ENCODE measurements at regions not wholly inside any gene's neighbourhood (a gene's known extent, or its start where the extent isn't known, plus 50 kb on each side); places are given as distances from the start of the nearest gene placed in this dataset.
A peak's percentile ranks its signal among the peaks of the same experiment; 100 is the strongest.

- H3K36me3 ChIP-seq (ENCODE audit: control insufficient read depth in 3 of 3, insufficient read depth in 2 of 3, low read depth in 1 of 3, low read length in 3 of 3), result no peaks in the 10 kb centered on the region
- H3K27ac ChIP-seq (ENCODE audit: low read depth in 1 of 3, low read length in 2 of 3), result no peak overlapping the region
- no peaks in the 10 kb centered on the region for H3K9me3 ChIP-seq (ENCODE audit: control insufficient read depth in 2 of 2, insufficient read depth in 1 of 2, low read depth in 1 of 2, low read length in 1 of 2)
- H3K27me3 ChIP-seq (ENCODE audit: control insufficient read depth in 3 of 3, insufficient read depth in 3 of 3, low read length in 3 of 3), result no peaks in the 10 kb centered on the region
- DNase-seq (no peak), FAIRE-seq (no peak)
- WGBS, 3 donors, result 90 to 93% (median 92%) methylated on average over 2 of the region's 2 CpGs
- no peak overlapping the region for H3K4me3 ChIP-seq (ENCODE audit: low read depth in 1 of 3, low read length in 3 of 3)
- no peaks in the 10 kb centered on the region for H3K4me1 ChIP-seq (ENCODE audit: control insufficient read depth in 3 of 3, insufficient read depth in 2 of 3, low read depth in 1 of 3, low read length in 2 of 3)
Measured at GRCh38 chr13:90389537-90389936, 958.0 kb upstream of the MIR17HG start.

GRCh38 chr13:90393408-90393807 is 954.1 kb upstream of the MIR17HG start:
- no peaks in the 10 kb centered on the region for H3K9me3 ChIP-seq (ENCODE audit: control insufficient read depth in 2 of 2, insufficient read depth in 1 of 2, low read depth in 1 of 2, low read length in 1 of 2)
- H3K27ac ChIP-seq (ENCODE audit: low read depth in 1 of 3, low read length in 2 of 3), result no peak overlapping the region
- FAIRE-seq, result peak; percentile 65
- no peaks in the 10 kb centered on the region for H3K27me3 ChIP-seq (ENCODE audit: control insufficient read depth in 3 of 3, insufficient read depth in 3 of 3, low read length in 3 of 3)
- H3K4me3 ChIP-seq (ENCODE audit: low read depth in 1 of 3, low read length in 3 of 3), result no peak overlapping the region
- DNase-seq, result no peak
- no peaks in the 10 kb centered on the region for H3K36me3 ChIP-seq (ENCODE audit: control insufficient read depth in 3 of 3, insufficient read depth in 2 of 3, low read depth in 1 of 3, low read length in 3 of 3)
- H3K4me1 ChIP-seq (ENCODE audit: control insufficient read depth in 3 of 3, insufficient read depth in 2 of 3, low read depth in 1 of 3, low read length in 2 of 3), result no peaks in the 10 kb centered on the region

GRCh38 chr13:90395348-90395747 is 952.1 kb upstream of the MIR17HG start:
- Histone ChIP-seq H3K4me3 (ENCODE audit: low read depth in 1 of 3, low read length in 3 of 3) (no peak overlapping the region), H3K36me3 (ENCODE audit: control insufficient read depth in 3 of 3, insufficient read depth in 2 of 3, low read depth in 1 of 3, low read length in 3 of 3) (no peaks in the 10 kb centered on the region), H3K27ac (ENCODE audit: low read depth in 1 of 3, low read length in 2 of 3) (no peak overlapping the region), H3K27me3 (ENCODE audit: control insufficient read depth in 3 of 3, insufficient read depth in 3 of 3, low read length in 3 of 3) (no peaks in the 10 kb centered on the region), H3K4me1 (ENCODE audit: control insufficient read depth in 3 of 3, insufficient read depth in 2 of 3, low read depth in 1 of 3, low read length in 2 of 3) (no peaks in the 10 kb centered on the region), H3K9me3 (ENCODE audit: control insufficient read depth in 2 of 2, insufficient read depth in 1 of 2, low read depth in 1 of 2, low read length in 1 of 2) (no peaks in the 10 kb centered on the region)
- DNase-seq, result no peak
- FAIRE-seq, result no peak

- 75 to 84% (median 80%) methylated on average over 3 of the region's 3 CpGs for WGBS, 3 donors
- H3K27me3 ChIP-seq (ENCODE audit: control insufficient read depth in 3 of 3, insufficient read depth in 3 of 3, low read length in 3 of 3), result no peaks in the 10 kb centered on the region
Measured at GRCh38 chr13:90395846-90396245, 951.6 kb upstream of the MIR17HG start.

GRCh38 chr13:90396266-90396665 is 951.2 kb upstream of the MIR17HG start:
- Histone ChIP-seq H3K27me3 (ENCODE audit: control insufficient read depth in 3 of 3, insufficient read depth in 3 of 3, low read length in 3 of 3) (no peaks in the 10 kb centered on the region), H3K36me3 (ENCODE audit: control insufficient read depth in 3 of 3, insufficient read depth in 2 of 3, low read depth in 1 of 3, low read length in 3 of 3) (no peaks in the 10 kb centered on the region), H3K4me3 (ENCODE audit: low read depth in 1 of 3, low read length in 3 of 3) (no peak overlapping the region), H3K9me3 (ENCODE audit: control insufficient read depth in 2 of 2, insufficient read depth in 1 of 2, low read depth in 1 of 2, low read length in 1 of 2) (peaks cover 0 to 5% of the 10 kb centered on the region in 2 donors), H3K4me1 (ENCODE audit: control insufficient read depth in 3 of 3, insufficient read depth in 2 of 3, low read depth in 1 of 3, low read length in 2 of 3) (no peaks in the 10 kb centered on the region), H3K27ac (ENCODE audit: low read depth in 1 of 3, low read length in 2 of 3) (no peak overlapping the region)
- FAIRE-seq (no peak), DNase-seq (no peak)

More at GRCh38 chr13:90395846-90396245, 951.6 kb upstream of the MIR17HG start:
- Histone ChIP-seq H3K36me3 (ENCODE audit: control insufficient read depth in 3 of 3, insufficient read depth in 2 of 3, low read depth in 1 of 3, low read length in 3 of 3) (no peaks in the 10 kb centered on the region), H3K4me3 (ENCODE audit: low read depth in 1 of 3, low read length in 3 of 3) (no peak overlapping the region), H3K27ac (ENCODE audit: low read depth in 1 of 3, low read length in 2 of 3) (no peak overlapping the region), H3K9me3 (ENCODE audit: control insufficient read depth in 2 of 2, insufficient read depth in 1 of 2, low read depth in 1 of 2, low read length in 1 of 2) (peaks cover 0 to under 1% of the 10 kb centered on the region in 2 donors), H3K4me1 (ENCODE audit: control insufficient read depth in 3 of 3, insufficient read depth in 2 of 3, low read depth in 1 of 3, low read length in 2 of 3) (no peaks in the 10 kb centered on the region)
- FAIRE-seq, result no peak
- no peak for DNase-seq

GRCh38 chr13:90397503-90397902 is 950.0 kb upstream of the MIR17HG start:
- H3K4me1 ChIP-seq (ENCODE audit: control insufficient read depth in 3 of 3, insufficient read depth in 2 of 3, low read depth in 1 of 3, low read length in 2 of 3), result no peaks in the 10 kb centered on the region
- H3K4me3 ChIP-seq (ENCODE audit: low read depth in 1 of 3, low read length in 3 of 3), result no peak overlapping the region
- H3K36me3 ChIP-seq (ENCODE audit: control insufficient read depth in 3 of 3, insufficient read depth in 2 of 3, low read depth in 1 of 3, low read length in 3 of 3), result no peaks in the 10 kb centered on the region
- peaks cover 0 to 6% of the 10 kb centered on the region in 2 donors for H3K9me3 ChIP-seq (ENCODE audit: control insufficient read depth in 2 of 2, insufficient read depth in 1 of 2, low read depth in 1 of 2, low read length in 1 of 2)
- H3K27ac ChIP-seq (ENCODE audit: low read depth in 1 of 3, low read length in 2 of 3), result no peak overlapping the region
- FAIRE-seq (no peak), DNase-seq (no peak)
- no peaks in the 10 kb centered on the region for H3K27me3 ChIP-seq (ENCODE audit: control insufficient read depth in 3 of 3, insufficient read depth in 3 of 3, low read length in 3 of 3)
- 86 to 92% (median 89%) methylated on average over 4 of the region's 4 CpGs for WGBS, 3 donors

GRCh38 chr13:90400372-90400771 is 947.1 kb upstream of the MIR17HG start:
- no peak overlapping the region for H3K4me3 ChIP-seq (ENCODE audit: low read depth in 1 of 3, low read length in 3 of 3)
- peaks cover 0 to 22% of the 10 kb centered on the region in 2 donors for H3K9me3 ChIP-seq (ENCODE audit: control insufficient read depth in 2 of 2, insufficient read depth in 1 of 2, low read depth in 1 of 2, low read length in 1 of 2)
- FAIRE-seq (peak; percentile 36), DNase-seq (no peak)
- no peaks in the 10 kb centered on the region for H3K4me1 ChIP-seq (ENCODE audit: control insufficient read depth in 3 of 3, insufficient read depth in 2 of 3, low read depth in 1 of 3, low read length in 2 of 3)
- H3K27me3 ChIP-seq (ENCODE audit: control insufficient read depth in 3 of 3, insufficient read depth in 3 of 3, low read length in 3 of 3), result no peaks in the 10 kb centered on the region
- H3K36me3 ChIP-seq (ENCODE audit: control insufficient read depth in 3 of 3, insufficient read depth in 2 of 3, low read depth in 1 of 3, low read length in 3 of 3), result no peaks in the 10 kb centered on the region
- no peak overlapping the region for H3K27ac ChIP-seq (ENCODE audit: low read depth in 1 of 3, low read length in 2 of 3)

- Histone ChIP-seq H3K27ac (ENCODE audit: low read depth in 1 of 3, low read length in 2 of 3) (no peak overlapping the region), H3K4me1 (ENCODE audit: control insufficient read depth in 3 of 3, insufficient read depth in 2 of 3, low read depth in 1 of 3, low read length in 2 of 3) (no peaks in the 10 kb centered on the region), H3K4me3 (ENCODE audit: low read depth in 1 of 3, low read length in 3 of 3) (no peak overlapping the region), H3K27me3 (ENCODE audit: control insufficient read depth in 3 of 3, insufficient read depth in 3 of 3, low read length in 3 of 3) (no peaks in the 10 kb centered on the region), H3K36me3 (ENCODE audit: control insufficient read depth in 3 of 3, insufficient read depth in 2 of 3, low read depth in 1 of 3, low read length in 3 of 3) (no peaks in the 10 kb centered on the region), H3K9me3 (ENCODE audit: control insufficient read depth in 2 of 2, insufficient read depth in 1 of 2, low read depth in 1 of 2, low read length in 1 of 2) (peaks cover 0 to 22% of the 10 kb centered on the region in 2 donors)
- DNase-seq (no peak), FAIRE-seq (no peak)
Measured at GRCh38 chr13:90401150-90401549, 946.3 kb upstream of the MIR17HG start.

GRCh38 chr13:90402102-90402501 is 945.4 kb upstream of the MIR17HG start:
- H3K4me1 ChIP-seq (ENCODE audit: control insufficient read depth in 3 of 3, insufficient read depth in 2 of 3, low read depth in 1 of 3, low read length in 2 of 3), result no peaks in the 10 kb centered on the region
- no peak overlapping the region for H3K27ac ChIP-seq (ENCODE audit: low read depth in 1 of 3, low read length in 2 of 3)
- H3K36me3 ChIP-seq (ENCODE audit: control insufficient read depth in 3 of 3, insufficient read depth in 2 of 3, low read depth in 1 of 3, low read length in 3 of 3), result no peaks in the 10 kb centered on the region
- peaks cover 0 to 22% of the 10 kb centered on the region in 2 donors for H3K9me3 ChIP-seq (ENCODE audit: control insufficient read depth in 2 of 2, insufficient read depth in 1 of 2, low read depth in 1 of 2, low read length in 1 of 2)
- 52 to 56% (median 55%) methylated on average over 1 of the region's 1 CpG for WGBS, 3 donors
- FAIRE-seq, result no peak
- no peak for DNase-seq
- no peaks in the 10 kb centered on the region for H3K27me3 ChIP-seq (ENCODE audit: control insufficient read depth in 3 of 3, insufficient read depth in 3 of 3, low read length in 3 of 3)
- H3K4me3 ChIP-seq (ENCODE audit: low read depth in 1 of 3, low read length in 3 of 3), result no peak overlapping the region

Measured in small intestine (tissue), 7 donors.